HG02884 (cell line): ENCODE measurements at regions not wholly inside any gene's neighbourhood (a gene's known extent, or its start where the extent isn't known, plus 50 kb on each side); places are given as distances from the start of the nearest gene placed in this dataset.
"Not testable (repeated sequence)": the region's sequence is repeated elsewhere in the genome, so short reads cannot be mapped to it uniquely, and the experiment has no call there.

Source experiments
- ATAC-seq: cut with Tn5 transposase; IDR thresholded peaks from one replicate; pipeline ENCODE4 v1.9.1; 2021; ENCODE audit warnings: mild to moderate bottlenecking, moderate library complexity; ENCODE audit not compliant: unreplicated experiment

GRCh38 chr10:129207297-129207696 is 259.7 kb upstream of the MGMT start:
- no peak for ATAC-seq

GRCh38 chr10:129210876-129211275 is 256.2 kb upstream of the MGMT start:
- no peak for ATAC-seq

DNA sequence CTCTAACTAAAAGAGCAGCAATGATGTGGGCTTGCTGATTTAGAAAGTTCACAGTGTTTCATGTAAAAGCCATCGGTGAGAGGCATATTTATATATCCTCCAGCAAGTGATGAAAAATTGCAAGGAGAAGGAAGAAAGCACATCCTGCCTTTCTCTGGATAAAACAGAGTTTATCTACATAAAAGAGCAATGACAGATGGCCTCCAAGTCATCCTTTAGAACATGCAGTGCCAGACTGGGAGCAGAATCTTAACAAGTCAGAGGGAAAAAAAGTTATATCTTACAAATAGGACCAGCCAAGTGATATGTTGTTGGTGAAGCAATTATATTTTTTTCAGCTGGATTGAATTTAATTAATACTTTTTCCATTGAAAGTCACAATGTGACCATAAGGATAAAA is 253.8 kb upstream of the MGMT start:
- no peak for ATAC-seq

GRCh38 chr10:129213996-129214395 is 253.0 kb upstream of the MGMT start:
- ATAC-seq: not testable (repeated sequence)

- no peak for ATAC-seq
These were observed 247.7 kb upstream of the MGMT start for GRCh38 chr10:129219364-129219763.

- no peak for ATAC-seq
These were observed 244.6 kb upstream of the MGMT start for GRCh38 chr10:129222436-129222835.

DNA sequence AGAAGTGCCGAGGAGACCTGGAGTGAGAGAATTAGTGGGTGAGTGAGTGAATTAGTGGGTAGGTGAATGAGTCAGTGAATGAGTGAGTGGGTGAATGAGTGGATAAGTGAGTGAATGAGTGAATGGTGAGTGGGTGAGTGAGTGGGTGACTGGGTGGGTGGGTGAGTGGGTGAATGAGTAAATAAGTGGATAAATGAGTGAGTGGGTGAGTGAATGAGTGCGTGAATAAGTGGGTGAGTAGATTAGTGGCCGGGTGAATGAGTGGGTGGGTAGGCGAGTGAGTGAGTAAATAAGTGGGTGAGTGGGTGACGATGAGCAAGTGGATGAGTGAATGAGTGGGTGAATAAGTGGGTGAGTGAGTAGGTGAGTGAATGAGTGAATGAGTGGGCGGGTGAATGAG is 243.7 kb upstream of the MGMT start:
- ATAC-seq: no peak

- no peak for ATAC-seq
These were observed 243.0 kb upstream of the MGMT start for GRCh38 chr10:129224065-129224464.

DNA sequence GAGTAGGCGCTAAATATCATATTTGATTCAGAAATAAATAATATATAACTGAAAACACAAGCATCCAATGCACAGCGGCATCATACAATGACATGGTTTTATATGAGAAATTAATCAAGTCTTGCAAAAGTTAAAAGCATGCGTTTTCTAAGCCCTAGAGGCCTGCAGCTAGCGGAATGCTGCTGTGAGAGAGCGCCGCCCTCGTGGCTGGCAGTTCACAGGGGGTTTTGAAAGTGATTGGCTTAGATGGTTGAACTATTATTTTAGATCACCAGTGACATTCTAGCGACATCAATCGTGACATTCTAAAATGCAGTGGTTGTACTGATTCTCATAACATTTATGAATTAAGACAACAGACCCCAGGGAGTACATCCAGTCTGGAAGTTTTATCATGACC is 235.2 kb upstream of the MGMT start:
- no peak for ATAC-seq

DNA sequence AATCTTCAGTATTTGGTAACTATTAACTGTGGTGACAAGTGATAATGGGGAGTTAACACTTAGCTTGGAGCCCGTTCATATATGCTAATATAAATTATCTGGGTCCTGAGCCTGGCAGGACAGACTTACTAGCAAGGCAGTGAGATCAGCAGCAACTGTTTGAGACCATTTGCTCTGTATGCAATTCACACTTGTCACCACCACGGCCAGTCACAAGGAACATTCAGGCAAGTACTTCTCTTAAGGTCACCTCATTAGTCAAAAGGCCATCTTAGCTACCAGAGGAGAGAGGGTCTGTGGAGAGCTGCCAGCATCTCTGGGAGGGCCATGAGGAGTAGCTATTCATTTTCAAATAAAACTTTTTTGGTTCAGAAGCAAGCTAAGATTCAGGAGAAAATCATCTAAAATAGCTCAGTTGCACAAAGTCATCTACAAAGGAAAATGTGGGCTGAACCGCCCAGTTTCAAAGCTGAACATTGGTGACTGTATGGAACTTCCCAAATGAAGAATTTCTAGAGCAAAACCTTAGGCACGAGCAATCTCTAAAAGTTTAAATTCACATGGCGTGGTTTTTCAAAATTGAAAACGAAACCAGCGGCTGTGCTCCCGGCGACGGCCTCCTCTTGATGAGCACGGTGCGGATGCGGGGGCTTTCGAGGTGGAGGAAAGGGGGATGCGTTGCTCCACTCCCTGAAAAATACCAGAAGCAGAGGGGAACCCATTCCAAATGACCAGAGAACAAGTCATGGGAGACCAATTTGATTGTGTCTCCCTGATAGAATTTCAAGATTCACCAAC is 233.5 kb upstream of the MGMT start:
- no peak for ATAC-seq

GRCh38 chr10:129236274-129236691 is 230.8 kb upstream of the MGMT start:
- ATAC-seq: no peak

DNA sequence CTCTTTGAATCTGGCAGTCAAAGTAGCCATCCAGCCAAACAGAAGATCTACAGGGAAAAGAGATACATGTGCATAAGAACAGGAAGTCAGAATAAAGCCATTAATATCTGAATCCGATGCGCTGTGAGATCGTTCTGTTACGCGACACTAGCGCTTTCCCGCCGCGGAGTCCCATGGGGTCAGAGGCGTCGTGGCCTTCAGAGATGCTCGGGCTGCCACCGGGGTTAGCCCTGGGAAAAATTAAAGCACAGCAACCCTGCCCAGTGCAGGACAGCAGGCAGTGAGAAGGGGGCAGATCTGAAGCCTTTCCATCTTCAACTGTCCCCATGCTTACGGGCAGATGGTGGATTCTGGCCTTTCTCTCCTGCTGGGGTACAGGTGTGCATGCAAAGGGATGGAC is 225.6 kb upstream of the MGMT start:
- ATAC-seq: no peak

DNA sequence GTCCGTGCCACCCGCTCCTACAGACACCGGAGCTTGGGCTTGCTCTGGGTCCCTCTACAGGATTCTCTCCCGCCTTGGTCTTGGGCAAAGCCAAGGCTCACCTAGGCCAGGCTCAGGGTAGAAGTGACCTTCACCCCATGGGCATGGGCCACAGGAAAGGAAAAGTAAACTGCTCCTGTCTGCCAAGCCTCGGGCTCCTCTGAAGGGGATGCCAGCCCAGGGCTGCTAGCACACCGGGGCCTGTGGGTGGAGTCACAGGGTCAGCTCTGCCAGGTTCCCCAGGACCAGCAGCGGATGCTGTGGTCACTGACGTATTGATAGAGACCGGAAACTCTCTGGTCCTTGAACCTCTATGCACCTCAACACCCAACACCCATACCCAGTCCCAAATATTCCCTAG is 222.7 kb upstream of the MGMT start:
- ATAC-seq: no peak

GRCh38 chr10:129244757-129245156 is 222.3 kb upstream of the MGMT start:
- no peak for ATAC-seq

DNA sequence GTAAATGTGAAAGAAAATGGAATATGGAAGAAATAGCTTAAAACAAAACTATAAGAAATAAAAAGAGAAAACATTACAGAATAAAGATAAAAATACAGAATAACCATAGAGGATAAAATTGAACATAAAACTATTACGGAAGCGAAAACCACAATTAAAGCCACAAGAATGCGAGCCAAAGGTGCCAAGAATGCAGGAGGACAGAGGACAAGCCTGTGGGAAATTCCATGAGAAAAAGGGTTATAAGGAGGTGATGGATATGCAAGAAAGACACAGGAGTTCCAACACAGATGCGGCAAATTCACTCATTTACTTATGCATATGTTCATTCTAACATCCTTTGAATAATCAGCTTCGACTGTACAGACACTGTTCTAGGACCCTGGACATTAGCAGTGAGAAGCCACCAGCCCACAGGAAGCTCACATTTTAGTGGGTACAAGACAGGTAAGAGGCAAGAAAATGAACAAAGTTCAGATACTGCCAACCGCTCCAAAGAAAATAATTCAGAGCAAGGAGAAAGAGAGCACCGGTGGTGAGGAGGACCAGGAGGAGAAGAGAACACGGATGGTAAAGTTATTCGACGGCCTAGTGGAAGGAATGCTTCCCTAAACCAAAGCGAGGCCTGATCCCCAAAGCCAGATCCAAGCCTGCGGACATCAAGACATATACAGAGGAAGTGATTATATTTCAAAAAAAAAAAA is 213.7 kb upstream of the MGMT start:
- no peak for ATAC-seq

DNA sequence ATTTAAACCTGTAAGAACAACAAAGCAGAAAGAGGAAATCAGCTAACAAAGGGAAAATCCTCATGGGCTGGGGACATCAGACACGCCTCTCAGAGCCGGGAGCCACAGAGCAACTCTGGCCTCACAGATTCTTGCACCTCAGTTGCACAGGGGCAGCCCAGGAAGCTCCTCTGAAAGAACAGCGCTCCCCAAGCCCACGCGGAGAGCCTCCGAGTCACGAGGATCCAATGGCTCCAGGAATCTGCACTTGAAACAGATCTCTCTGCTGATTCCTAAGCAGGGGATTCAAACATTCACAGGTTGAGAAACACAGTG is 213.2 kb upstream of the MGMT start:
- no peak for ATAC-seq

DNA sequence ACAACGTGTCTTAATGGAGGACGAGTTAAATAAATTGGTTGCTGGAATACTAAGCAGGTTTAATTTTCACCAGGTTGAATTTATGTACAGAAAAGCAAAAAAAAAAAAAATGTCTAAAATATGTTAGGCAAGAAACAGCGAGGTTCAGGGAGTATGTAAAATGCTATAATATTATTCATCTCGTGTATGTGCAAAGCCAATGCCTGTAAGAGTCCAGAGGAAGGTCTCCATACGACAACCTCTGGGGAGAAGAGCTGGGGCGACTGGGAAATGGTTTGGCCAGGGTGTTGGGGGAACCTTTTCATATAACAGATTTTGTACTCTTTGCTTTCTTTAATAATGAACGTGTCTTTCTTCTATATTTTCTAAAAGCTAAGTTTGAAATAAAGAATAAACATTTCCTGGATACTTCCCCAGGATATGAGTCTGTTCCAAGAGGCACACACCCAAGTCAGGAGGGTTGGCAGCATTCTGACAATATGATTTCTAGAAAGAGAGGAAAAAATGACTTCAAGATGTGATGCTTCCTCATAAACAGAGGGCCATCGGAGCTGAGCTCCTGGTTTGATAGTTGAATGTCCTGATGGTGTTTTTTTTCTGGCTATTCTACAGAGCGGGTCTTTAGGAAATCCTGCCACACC is 208.6 kb upstream of the MGMT start:
- ATAC-seq: no peak

- no peak for ATAC-seq
These were observed 207.8 kb upstream of the MGMT start for GRCh38 chr10:129259128-129259815.

GRCh38 chr10:129272176-129272575 is 194.9 kb upstream of the MGMT start:
- no peak for ATAC-seq

DNA sequence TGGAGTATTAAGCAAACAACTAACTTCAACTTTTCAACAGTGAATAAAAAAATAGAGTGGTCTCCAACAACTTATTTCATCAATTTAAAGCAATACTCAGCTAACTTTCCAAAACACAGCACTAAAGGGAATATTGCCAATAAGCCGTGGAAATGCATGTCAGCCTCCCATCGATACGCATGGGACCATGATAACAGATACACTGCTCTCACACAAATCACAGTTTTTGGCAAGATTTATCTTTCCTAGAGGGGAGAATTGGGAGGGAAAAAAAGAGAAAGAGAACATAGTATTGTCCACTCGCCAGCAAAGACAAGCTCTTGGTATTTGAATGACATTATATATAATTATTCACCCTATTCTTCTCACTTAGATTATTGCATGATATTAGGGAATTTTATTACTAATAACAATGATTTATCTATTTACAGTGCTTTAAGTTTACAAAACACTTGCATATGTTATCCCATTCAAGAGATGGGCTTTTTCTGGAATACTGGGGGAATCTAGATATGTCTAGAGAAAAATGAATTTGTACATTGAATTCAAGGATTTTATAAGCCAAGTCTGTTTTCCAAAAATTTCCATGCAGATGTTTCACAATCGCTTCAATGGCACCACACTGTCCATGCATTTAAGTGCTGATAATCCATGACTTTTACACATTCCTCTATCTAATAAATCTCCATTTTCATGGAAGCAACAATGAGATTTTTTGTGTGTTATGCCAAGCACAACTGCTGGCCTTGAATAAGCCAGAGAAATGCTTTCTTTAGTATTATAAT is 194.0 kb upstream of the MGMT start:
- no peak for ATAC-seq

GRCh38 chr10:129273860-129274259 is 193.2 kb upstream of the MGMT start:
- ATAC-seq: no peak
